Epithelial cell of esophagus (primary cell): ENCODE measurements at regions not wholly inside any gene's neighbourhood (a gene's known extent, or its start where the extent isn't known, plus 50 kb on each side); places are given as distances from the start of the nearest gene placed in this dataset.

ENCODE experiments used
- DNase-seq: peaks from one replicate; pipeline ENCODE4 v3.0.0; 2010; ENCODE audit warnings: low read depth
- H3K4me3 ChIP-seq: 2 replicates; pipeline ENCODE4 v1.5.1; 2011; ENCODE audit warnings: mild to moderate bottlenecking, low read length, control low read depth
- TF ChIP-seq, protein P1 (sequence below): IDR thresholded peaks from 2 replicates; pipeline ENCODE4 v1.5.1; 2011; ENCODE audit warnings: low read depth, mild to moderate bottlenecking, low read length, control low read depth, inconsistent platforms; ENCODE audit not compliant: insufficient read depth; ENCODE audit errors: missing control alignments

DNA sequence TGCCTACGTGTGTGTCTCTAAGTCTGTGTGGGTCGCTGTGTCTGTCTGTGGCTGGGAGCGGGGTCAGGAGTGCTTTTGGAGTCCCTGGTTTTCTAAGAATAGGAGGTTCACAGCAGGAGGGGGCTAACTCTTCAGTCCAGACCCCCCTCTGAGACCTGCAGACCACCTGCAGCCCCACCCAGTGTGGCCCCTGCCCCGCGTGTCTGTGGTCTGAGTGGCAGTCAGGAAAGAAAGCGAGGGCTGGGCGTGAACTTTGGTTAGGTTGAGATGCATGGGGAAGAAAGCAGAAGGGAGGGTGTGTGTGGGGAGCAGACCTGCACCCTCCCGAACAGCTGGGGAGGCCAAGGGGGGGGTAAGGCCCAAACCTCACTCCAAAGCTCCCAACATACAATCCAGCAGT, 144.9 kb upstream of the TPM1 start:
- DNase-seq = no peak
- TF ChIP-seq, protein P1, sequence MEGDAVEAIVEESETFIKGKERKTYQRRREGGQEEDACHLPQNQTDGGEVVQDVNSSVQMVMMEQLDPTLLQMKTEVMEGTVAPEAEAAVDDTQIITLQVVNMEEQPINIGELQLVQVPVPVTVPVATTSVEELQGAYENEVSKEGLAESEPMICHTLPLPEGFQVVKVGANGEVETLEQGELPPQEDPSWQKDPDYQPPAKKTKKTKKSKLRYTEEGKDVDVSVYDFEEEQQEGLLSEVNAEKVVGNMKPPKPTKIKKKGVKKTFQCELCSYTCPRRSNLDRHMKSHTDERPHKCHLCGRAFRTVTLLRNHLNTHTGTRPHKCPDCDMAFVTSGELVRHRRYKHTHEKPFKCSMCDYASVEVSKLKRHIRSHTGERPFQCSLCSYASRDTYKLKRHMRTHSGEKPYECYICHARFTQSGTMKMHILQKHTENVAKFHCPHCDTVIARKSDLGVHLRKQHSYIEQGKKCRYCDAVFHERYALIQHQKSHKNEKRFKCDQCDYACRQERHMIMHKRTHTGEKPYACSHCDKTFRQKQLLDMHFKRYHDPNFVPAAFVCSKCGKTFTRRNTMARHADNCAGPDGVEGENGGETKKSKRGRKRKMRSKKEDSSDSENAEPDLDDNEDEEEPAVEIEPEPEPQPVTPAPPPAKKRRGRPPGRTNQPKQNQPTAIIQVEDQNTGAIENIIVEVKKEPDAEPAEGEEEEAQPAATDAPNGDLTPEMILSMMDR = no peak
- H3K4me3 ChIP-seq = no peak overlapping the region

- TF ChIP-seq, protein P1 = no peak
- no peak overlapping the region for H3K4me3 ChIP-seq
- DNase-seq = no peak
Measured at GRCh38 chr15:62899090-62899493, 143.5 kb upstream of the TPM1 start.

- H3K4me3 ChIP-seq = no peak overlapping the region
- TF ChIP-seq, protein P1 = no peak
- peak; percentile 91 for DNase-seq
Measured at GRCh38 chr15:62900071-62900802, 142.3 kb upstream of the TPM1 start.

GRCh38 chr15:62901087-62901486, 141.5 kb upstream of the TPM1 start:
- no peak overlapping the region for H3K4me3 ChIP-seq
- TF ChIP-seq, protein P1 = no peak

DNA sequence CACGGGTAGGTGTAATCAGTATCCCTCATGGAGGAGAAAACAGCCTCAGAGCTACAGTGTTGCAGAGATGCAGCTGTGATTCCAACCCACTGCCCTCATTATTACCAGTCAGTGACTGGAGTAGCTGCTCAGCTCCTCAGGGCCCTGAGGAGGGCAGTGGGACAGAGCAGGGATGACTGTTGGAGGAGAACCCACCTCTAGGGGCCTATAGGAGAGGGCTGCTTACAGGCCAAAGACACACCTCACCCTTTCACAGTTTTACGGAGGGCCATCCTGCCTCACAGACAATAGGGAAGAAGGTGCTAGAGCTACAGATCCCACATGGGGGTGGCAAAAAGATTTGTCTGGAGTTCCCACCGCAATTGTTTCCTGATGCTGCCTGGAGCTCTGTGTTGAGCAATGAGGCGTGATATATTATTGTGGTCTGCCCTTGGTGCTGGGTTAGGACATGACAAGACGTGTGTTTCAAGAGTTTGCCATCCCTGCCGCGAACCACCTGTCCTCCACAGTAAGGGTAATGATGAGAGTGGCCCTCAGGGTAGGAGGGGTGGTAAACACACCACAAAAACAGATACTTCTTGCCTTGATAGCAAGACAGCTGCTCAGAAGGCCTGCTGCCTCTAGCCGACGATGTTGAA, 140.5 kb upstream of the TPM1 start:
- TF ChIP-seq, protein P1 = no peak
- no peak overlapping the region for H3K4me3 ChIP-seq
- peak; percentile 88 for DNase-seq

More at GRCh38 chr15:62901087-62901486, 141.5 kb upstream of the TPM1 start:
- no peak for DNase-seq

DNA sequence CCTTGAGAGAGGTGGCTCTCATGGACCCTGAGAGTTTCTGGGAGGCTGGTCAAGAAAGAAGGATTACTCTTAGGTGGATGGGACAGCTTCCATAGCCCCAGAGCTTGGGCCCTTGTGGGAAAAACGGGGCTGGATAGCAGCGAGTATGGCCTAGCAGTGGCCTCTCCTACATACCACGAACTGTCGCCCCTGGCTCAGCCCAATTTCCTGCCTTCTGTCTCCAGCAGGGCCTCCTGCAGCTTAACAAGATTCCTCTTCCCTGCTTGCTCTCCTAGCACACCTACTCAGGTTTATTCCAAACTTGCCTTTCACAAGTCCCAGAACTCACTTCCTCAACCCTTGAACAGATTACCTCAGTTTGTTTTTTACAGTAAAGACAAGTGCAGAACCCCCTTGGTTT, 139.7 kb upstream of the TPM1 start:
- no peak for DNase-seq
- no peak overlapping the region for H3K4me3 ChIP-seq
- TF ChIP-seq, protein P1 = no peak
